ENCODE measurements at regions not wholly inside any gene's neighbourhood (a gene's known extent, or its start where the extent isn't known, plus 50 kb on each side); places are given as distances from the start of the nearest gene placed in this dataset.

GRCh38 chr15:31510057-31510456, 183.4 kb downstream of the KLF13 start:
- no peak for DNase-seq (ENCODE audit: low spot score)

GRCh38 chr15:31511707-31512310, 185.2 kb downstream of the KLF13 start:
- DNase-seq (ENCODE audit: low spot score): no peak

- no peak for DNase-seq (ENCODE audit: low spot score)
These were observed 186.5 kb downstream of the KLF13 start for GRCh38 chr15:31513178-31513577.

GRCh38 chr15:31516440-31516839, 189.8 kb downstream of the KLF13 start:
- no peak for DNase-seq (ENCODE audit: low spot score)

GRCh38 chr15:31516874-31517273, 190.2 kb downstream of the KLF13 start:
- no peak for DNase-seq (ENCODE audit: low spot score)

GRCh38 chr15:31517711-31518110, 191.1 kb downstream of the KLF13 start:
- DNase-seq (ENCODE audit: low spot score): no peak

- no peak for DNase-seq (ENCODE audit: low spot score)
These were observed 195.4 kb downstream of the KLF13 start for GRCh38 chr15:31522028-31522427.

- no peak for DNase-seq (ENCODE audit: low spot score)
These were observed 196.5 kb downstream of the KLF13 start for GRCh38 chr15:31523027-31523654.

GRCh38 chr15:31523655-31524049, 197.0 kb downstream of the KLF13 start:
- DNase-seq (ENCODE audit: low spot score): no peak

GRCh38 chr15:31525185-31525695, 198.6 kb downstream of the KLF13 start:
- no peak for DNase-seq (ENCODE audit: low spot score)

- DNase-seq (ENCODE audit: low spot score): no peak
These were observed 199.5 kb downstream of the KLF13 start for GRCh38 chr15:31525988-31526665.

- DNase-seq (ENCODE audit: low spot score): no peak
These were observed 200.5 kb downstream of the KLF13 start for GRCh38 chr15:31526916-31527690.

- no peak for DNase-seq (ENCODE audit: low spot score)
These were observed 202.2 kb downstream of the KLF13 start for GRCh38 chr15:31528846-31529245.

GRCh38 chr15:31537770-31538592, 211.3 kb downstream of the KLF13 start:
- DNase-seq (ENCODE audit: low spot score): no peak

GRCh38 chr15:31540633-31541032, 214.0 kb downstream of the KLF13 start:
- no peak for DNase-seq (ENCODE audit: low spot score)

GRCh38 chr15:31544361-31544760, 217.7 kb downstream of the KLF13 start:
- no peak for DNase-seq (ENCODE audit: low spot score)

- DNase-seq (ENCODE audit: low spot score): no peak
These were observed 218.6 kb downstream of the KLF13 start for GRCh38 chr15:31545257-31545656.

- no peak for DNase-seq (ENCODE audit: low spot score)
These were observed 223.8 kb downstream of the KLF13 start for GRCh38 chr15:31550211-31550977.

GRCh38 chr15:31551323-31551722, 224.7 kb downstream of the KLF13 start:
- DNase-seq (ENCODE audit: low spot score): no peak

- peak; percentile 14 for DNase-seq (ENCODE audit: low spot score)
These were observed 226.0 kb downstream of the KLF13 start for GRCh38 chr15:31552482-31553099.

Data from A172 (cell line).